HCT116 (cell line): ENCODE measurements at regions not wholly inside any gene's neighbourhood (a gene's known extent, or its start where the extent isn't known, plus 50 kb on each side); places are given as distances from the start of the nearest gene placed in this dataset.

Source experiments
- ATAC-seq: fragments of 200-7000 bp; cut with Tn5 transposase; 2 replicates; pipeline ENCODE4 v1.9.1; 2020; ENCODE audit warnings: mild to moderate bottlenecking, moderate library complexity
- BruUV-seq: library from RNA; stranded (reverse); fragments of 400-500 nt; replicated peaks from 2 replicates; lab custom pipeline; 2021; lab: Mats Ljungman, UMichigan
- CTCF ChIA-PET: fragments of 300-600 bp; sonication (Branson Sonifier 250); formaldehyde crosslinking; loops from one replicate; lab custom pipeline; 2021; ENCODE audit warnings: antibody characterized with exemption; lab: Charles Lee
- POLR2A ChIA-PET: fragments of 300-600, 350-600 bp; sonication (Branson Sonifier 250); formaldehyde crosslinking; loops from one replicate; lab custom pipeline; 2021; ENCODE audit warnings: antibody characterized with exemption; lab: Charles Lee
- RAD21 ChIA-PET, 2 experiments: fragments of 300-600 bp; sonication (Branson Sonifier 250); formaldehyde crosslinking; loops; one replicate each; lab custom pipeline; 2023; ENCODE audit warnings: low total read pairs in 2 of 2; ENCODE audit not compliant: uncharacterized antibody in 2 of 2, unreplicated experiment in 2 of 2, low non-redundant PET in 1 of 2; lab: Charles Lee
- DNase-seq: peaks from one replicate; pipeline ENCODE4 v3.0.0-alpha.2; 2010; ENCODE audit warnings: low read depth, low spot score
- H2AFZ ChIP-seq: fragments of 200-600 bp; shearing (Covaris generic), sonication (generic); 2 replicates; pipeline ENCODE4 v1.6.1; 2017; ENCODE audit warnings: low read depth, mixed run types, mixed read lengths, antibody characterized with exemption, low read length; ENCODE audit not compliant: poor library complexity, severe bottlenecking
- H3K27ac ChIP-seq: 2 replicates; pipeline ENCODE4 v1.5.1; 2012; ENCODE audit warnings: low read depth, low read length
- H3K27me3 ChIP-seq: fragments of 200-600 bp; sonication (generic); 2 replicates; pipeline ENCODE4 v1.6.1; 2016; ENCODE audit warnings: mixed run types, low read length, mixed read lengths; ENCODE audit not compliant: insufficient read depth
- H3K36me3 ChIP-seq, 2 experiments: fragments of 200-500 bp in 1 of 2; fragments of 200-600 bp in 1 of 2; sonication (Bioruptor generic) in 1 of 2; sonication (generic) in 1 of 2; 2 replicates each; pipeline versions ENCODE4 v1.5.1 to v1.6.1; 2014 to 2016; ENCODE audit warnings: low read length in 2 of 2, inconsistent platforms in 1 of 2, mixed read lengths in 1 of 2, mixed run types in 1 of 2; ENCODE audit not compliant: insufficient read depth in 2 of 2, control insufficient read depth in 1 of 2
- H3K4me1 ChIP-seq, 2 experiments: fragments of 200-600 bp in 1 of 2; sonication (generic) in 1 of 2; 2 replicates each; pipeline versions ENCODE4 v1.5.1 to v1.6.1; 2012 to 2017; ENCODE audit warnings: low read length in 2 of 2, inconsistent platforms in 1 of 2, mild to moderate bottlenecking in 1 of 2, mixed read lengths in 1 of 2, mixed run types in 1 of 2, moderate library complexity in 1 of 2; ENCODE audit not compliant: insufficient read depth in 2 of 2, control insufficient read depth in 1 of 2
- H3K4me2 ChIP-seq: fragments of 200-600 bp; sonication (generic); 2 replicates; pipeline ENCODE4 v1.6.1; 2017; ENCODE audit warnings: mixed run types, low read length, mixed read lengths
- H3K4me3 ChIP-seq, 2 experiments: fragments of 200-600 bp in 1 of 2; sonication (generic) in 1 of 2; replicated peaks in 1 of 2; 2 replicates each; pipeline ENCODE4 v1.5.1; 2011 to 2016; ENCODE audit warnings: low read length in 2 of 2, control low read depth in 1 of 2, low read depth in 1 of 2, mild to moderate bottlenecking in 1 of 2, mixed read lengths in 1 of 2, mixed run types in 1 of 2
- H3K79me2 ChIP-seq: fragments of 200-600 bp; sonication (generic); 2 replicates; pipeline ENCODE4 v1.6.1; 2017; ENCODE audit warnings: mild to moderate bottlenecking, mixed run types, low read length, moderate library complexity, mixed read lengths; ENCODE audit not compliant: insufficient read depth
- H3K9ac ChIP-seq: fragments of 200-600 bp; sonication (generic); 2 replicates; pipeline ENCODE4 v1.6.1; 2016; ENCODE audit warnings: low read length, mixed read lengths
- H3K9me2 ChIP-seq: fragments of 200-600 bp; sonication (generic), shearing (Covaris generic); 2 replicates; pipeline ENCODE4 v1.6.1; 2017; ENCODE audit warnings: mixed run types, mild to moderate bottlenecking, moderate library complexity; ENCODE audit not compliant: insufficient read depth
- H3K9me3 ChIP-seq, 2 experiments: fragments of 200-500 bp in 1 of 2; fragments of 200-600 bp in 1 of 2; sonication (Bioruptor generic) in 1 of 2; sonication (generic) in 1 of 2; 2 replicates each; pipeline ENCODE4 v1.6.1; 2014 to 2017; ENCODE audit warnings: low read length in 2 of 2, mixed read lengths in 2 of 2, inconsistent platforms in 1 of 2, low read depth in 1 of 2, mild to moderate bottlenecking in 1 of 2, mixed run types in 1 of 2, moderate library complexity in 1 of 2; ENCODE audit not compliant: control insufficient read depth in 1 of 2, insufficient read depth in 1 of 2
- H4K20me1 ChIP-seq: fragments of 200-600 bp; sonication (generic), shearing (Covaris generic); 2 replicates; pipeline ENCODE4 v1.6.1; 2017; ENCODE audit warnings: mixed run types, mild to moderate bottlenecking, moderate library complexity; ENCODE audit not compliant: insufficient read depth
- CBX3 ChIP-seq: IDR thresholded peaks from 2 replicates; pipeline ENCODE4 v1.6.1; 2012; ENCODE audit warnings: low read depth
- EGR1 ChIP-seq: IDR thresholded peaks from 2 replicates; pipeline ENCODE4 v1.6.1; 2012; ENCODE audit warnings: low read depth
- ELF1 ChIP-seq: IDR thresholded peaks from 2 replicates; pipeline ENCODE4 v1.6.1; 2012; ENCODE audit warnings: low read depth, borderline replicate concordance
- EZH2 ChIP-seq: fragments of 200-600 bp; sonication (generic); IDR thresholded peaks from 2 replicates; pipeline ENCODE4 v1.6.1; 2017; ENCODE audit warnings: antibody characterized with exemption, mixed run types
- FOSL1 ChIP-seq: IDR thresholded peaks from 2 replicates; pipeline ENCODE4 v1.6.1; 2012; ENCODE audit warnings: low read depth
- MAX ChIP-seq: IDR thresholded peaks from 2 replicates; pipeline ENCODE4 v1.6.1; 2012
- POLR2AphosphoS5 ChIP-seq: IDR thresholded peaks from 2 replicates; pipeline ENCODE4 v1.6.1; 2011; ENCODE audit warnings: mild to moderate bottlenecking, low read depth, low read length, moderate library complexity
- RAD21 ChIP-seq: IDR thresholded peaks from 2 replicates; pipeline ENCODE4 v1.6.1; 2012; ENCODE audit warnings: low read depth, mild to moderate bottlenecking
- SP1 ChIP-seq: IDR thresholded peaks from 2 replicates; pipeline ENCODE4 v1.6.1; 2012; ENCODE audit warnings: low read depth
- TCF7L2 ChIP-seq: IDR thresholded peaks from 2 replicates; pipeline ENCODE4 v1.7.0; 2011; ENCODE audit warnings: borderline replicate concordance, inconsistent platforms; ENCODE audit not compliant: insufficient read depth, insufficient read length; ENCODE audit errors: extremely low read depth
- YY1 ChIP-seq: IDR thresholded peaks from 2 replicates; pipeline ENCODE4 v1.6.1; 2011; ENCODE audit warnings: low read length, low read depth, moderate library complexity, mild to moderate bottlenecking; ENCODE audit not compliant: insufficient replicate concordance; ENCODE audit errors: extremely low read depth
- ZFX ChIP-seq: fragments of 450-650 bp; IDR thresholded peaks from 2 replicates; pipeline ENCODE4 v1.6.1; 2017
- intact Hi-C: fragments of 100-400 bp; cut with micrococcal nuclease; formaldehyde crosslinking; loops from 2 replicates; pipeline ENCODE4 v1.10.0; 2022
- TF ChIP-seq, protein P1 (sequence below): IDR thresholded peaks from 2 replicates; pipeline ENCODE4 v1.6.1; 2012
- TF ChIP-seq, protein P2 (sequence below), 3 experiments: fragments of 200-600 bp in 1 of 3; sonication (generic) in 1 of 3; IDR thresholded peaks in 2 of 3; conservative IDR thresholded peaks in 1 of 3; 2 replicates each; pipeline ENCODE4 v1.5.1; 2012 to 2017; ENCODE audit warnings: low read depth in 2 of 3, low read length in 2 of 3, antibody characterized with exemption in 1 of 3, borderline replicate concordance in 1 of 3, control low read depth in 1 of 3, mild to moderate bottlenecking in 1 of 3, mixed read lengths in 1 of 3, mixed run types in 1 of 3, moderate library complexity in 1 of 3; ENCODE audit not compliant: insufficient read depth in 1 of 3

- intact Hi-C loops, result no loop called here
- Histone ChIP-seq H3K4me3 (no peak overlapping the region), H3K79me2 (no peaks in the 10 kb centered on the region), H3K27ac (no peak overlapping the region), H3K9me2 (no peaks in the 10 kb centered on the region), H4K20me1 (no peaks in the 10 kb centered on the region), H3K36me3 (no peaks in the 10 kb centered on the region), H3K27me3 (no peaks in the 10 kb centered on the region), H3K9ac (no peak overlapping the region), H2AFZ (no peak overlapping the region), H3K4me1 (peaks cover 0 to 18% of the 10 kb centered on the region in 2 experiments; a peak in 2 of 4 replicates), H3K4me2 (no peak overlapping the region), H3K9me3 (no peaks in the 10 kb centered on the region)
- ATAC-seq, result no peak
- DNase-seq, result no peak
- ChIA-PET POLR2A (no interaction called here), CTCF (no interaction called here), RAD21 (no interaction called here)
- no TSS peak for BruUV-seq
- TF ChIP-seq ELF1, result no peak
- no peak for TF ChIP-seq RAD21
- no peak for TF ChIP-seq CBX3
- no peak for TF ChIP-seq POLR2AphosphoS5
- no peak for TF ChIP-seq EZH2
These were observed 183.5 kb downstream of the GAS1 start for GRCh38 chr9:86763791-86764190.

DNA sequence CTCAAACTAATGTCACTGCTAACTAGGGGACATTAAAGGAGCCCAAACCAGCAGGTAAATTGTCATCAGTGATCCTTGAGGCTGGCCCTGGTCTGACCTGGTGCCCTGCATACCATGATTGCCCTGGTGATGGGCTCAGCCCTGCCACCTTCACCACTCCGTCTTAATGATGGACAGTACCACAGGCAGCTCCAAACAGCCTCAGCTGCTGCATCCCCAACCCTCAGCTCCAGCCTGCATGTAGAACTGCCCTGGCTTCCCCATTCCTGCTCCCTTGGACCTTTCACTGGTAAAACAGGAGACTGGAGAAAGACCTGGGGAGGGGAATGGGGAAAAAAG, 190.0 kb downstream of the GAS1 start:
- no peak for ATAC-seq
- no TSS peak for BruUV-seq
- H3K27ac ChIP-seq, result no peak overlapping the region
- H3K4me3 ChIP-seq, result no peak overlapping the region
- POLR2A ChIA-PET, result no interaction called here
- CTCF ChIA-PET, result no interaction called here
- H3K36me3 ChIP-seq, result no peaks in the 10 kb centered on the region
- H3K9ac ChIP-seq, result no peak overlapping the region
- no peaks in the 10 kb centered on the region for H3K79me2 ChIP-seq
- H2AFZ ChIP-seq, result no peak overlapping the region
- RAD21 ChIA-PET, result no interaction called here
- DNase-seq, result no peak
- H3K4me1 ChIP-seq, result no peaks in the 10 kb centered on the region
- intact Hi-C loops, result no loop called here
- no peak overlapping the region for H3K4me2 ChIP-seq
- no peaks in the 10 kb centered on the region for H3K9me3 ChIP-seq
- peaks cover 38% of the 10 kb centered on the region; the same call in 1 of the 2 replicates for H3K27me3 ChIP-seq
- TF ChIP-seq FOSL1, result no peak
- TF ChIP-seq RAD21, result no peak
- TF ChIP-seq EGR1, result no peak
- TF ChIP-seq, protein P1, sequence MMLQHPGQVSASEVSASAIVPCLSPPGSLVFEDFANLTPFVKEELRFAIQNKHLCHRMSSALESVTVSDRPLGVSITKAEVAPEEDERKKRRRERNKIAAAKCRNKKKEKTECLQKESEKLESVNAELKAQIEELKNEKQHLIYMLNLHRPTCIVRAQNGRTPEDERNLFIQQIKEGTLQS, result no peak
- TF ChIP-seq MAX, result no peak
- TF ChIP-seq ELF1, result no peak
- TF ChIP-seq TCF7L2, result no peak
- no peak for TF ChIP-seq YY1
- no peak for TF ChIP-seq ZFX
- TF ChIP-seq, protein P2, sequence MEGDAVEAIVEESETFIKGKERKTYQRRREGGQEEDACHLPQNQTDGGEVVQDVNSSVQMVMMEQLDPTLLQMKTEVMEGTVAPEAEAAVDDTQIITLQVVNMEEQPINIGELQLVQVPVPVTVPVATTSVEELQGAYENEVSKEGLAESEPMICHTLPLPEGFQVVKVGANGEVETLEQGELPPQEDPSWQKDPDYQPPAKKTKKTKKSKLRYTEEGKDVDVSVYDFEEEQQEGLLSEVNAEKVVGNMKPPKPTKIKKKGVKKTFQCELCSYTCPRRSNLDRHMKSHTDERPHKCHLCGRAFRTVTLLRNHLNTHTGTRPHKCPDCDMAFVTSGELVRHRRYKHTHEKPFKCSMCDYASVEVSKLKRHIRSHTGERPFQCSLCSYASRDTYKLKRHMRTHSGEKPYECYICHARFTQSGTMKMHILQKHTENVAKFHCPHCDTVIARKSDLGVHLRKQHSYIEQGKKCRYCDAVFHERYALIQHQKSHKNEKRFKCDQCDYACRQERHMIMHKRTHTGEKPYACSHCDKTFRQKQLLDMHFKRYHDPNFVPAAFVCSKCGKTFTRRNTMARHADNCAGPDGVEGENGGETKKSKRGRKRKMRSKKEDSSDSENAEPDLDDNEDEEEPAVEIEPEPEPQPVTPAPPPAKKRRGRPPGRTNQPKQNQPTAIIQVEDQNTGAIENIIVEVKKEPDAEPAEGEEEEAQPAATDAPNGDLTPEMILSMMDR (IDR thresholded peaks at IDR 0.05 in 2 of 3, conservative IDR thresholded peaks at IDR 0.05 in 1 of 3; ENCODE audit: borderline replicate concordance in 1 of 3, insufficient read depth in 1 of 3, low read depth in 2 of 3, low read length in 2 of 3), result no peak
- TF ChIP-seq SP1, result no peak
- no peaks in the 10 kb centered on the region for H3K9me2 ChIP-seq
- no peaks in the 10 kb centered on the region for H4K20me1 ChIP-seq
